DMS 273 (cell line): ENCODE measurements at regions not wholly inside any gene's neighbourhood (a gene's known extent, or its start where the extent isn't known, plus 50 kb on each side); places are given as distances from the start of the nearest gene placed in this dataset.
"Not testable (repeated sequence)": the region's sequence is repeated elsewhere in the genome, so short reads cannot be mapped to it uniquely, and the experiment has no call there.

ENCODE experiments used
- DNase-seq: peaks from one replicate; lab custom pipeline; 2025; ENCODE audit not compliant: unreplicated experiment; lab: John Stamatoyannopoulos, UW

DNA sequence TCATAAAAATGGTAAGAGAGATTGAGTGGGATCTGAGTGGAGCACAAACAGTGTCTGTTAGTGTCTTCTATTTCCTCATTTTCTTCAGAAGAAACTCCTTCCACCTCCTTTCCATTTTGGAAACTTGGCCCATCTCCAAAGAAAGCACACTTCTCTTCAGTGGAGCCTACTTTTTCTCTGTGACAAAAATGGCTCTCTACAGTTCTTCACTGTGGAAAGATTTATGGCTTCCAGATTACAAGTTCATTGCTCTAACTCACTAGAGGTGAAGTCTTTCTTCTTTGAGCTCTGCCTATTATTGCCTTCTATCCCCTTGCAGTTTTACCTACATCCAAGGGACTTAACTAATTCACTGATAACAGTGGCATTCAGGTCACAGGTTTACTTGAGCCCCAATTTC, 325.8 kb downstream of the ANTXR2 start:
- no peak for DNase-seq

DNA sequence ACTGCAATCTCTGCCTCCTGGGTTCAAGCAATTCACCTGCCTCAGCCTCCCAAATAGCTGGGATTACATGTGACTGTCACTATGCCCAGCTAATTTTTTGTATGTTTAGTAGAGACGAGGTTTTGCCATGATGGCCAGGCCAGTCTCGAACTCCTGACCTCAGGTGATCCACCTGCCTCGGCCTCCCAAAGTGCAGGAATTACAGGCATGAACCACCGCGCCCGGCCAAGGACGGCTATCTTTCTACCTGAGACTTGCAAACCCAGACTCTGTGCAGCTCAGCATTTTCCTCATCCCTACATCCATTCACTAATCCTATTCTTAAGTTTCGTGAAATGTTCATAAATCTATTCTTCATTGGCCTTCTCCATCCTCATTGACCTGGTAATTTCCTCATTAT, 330.0 kb downstream of the ANTXR2 start:
- no peak for DNase-seq

DNA sequence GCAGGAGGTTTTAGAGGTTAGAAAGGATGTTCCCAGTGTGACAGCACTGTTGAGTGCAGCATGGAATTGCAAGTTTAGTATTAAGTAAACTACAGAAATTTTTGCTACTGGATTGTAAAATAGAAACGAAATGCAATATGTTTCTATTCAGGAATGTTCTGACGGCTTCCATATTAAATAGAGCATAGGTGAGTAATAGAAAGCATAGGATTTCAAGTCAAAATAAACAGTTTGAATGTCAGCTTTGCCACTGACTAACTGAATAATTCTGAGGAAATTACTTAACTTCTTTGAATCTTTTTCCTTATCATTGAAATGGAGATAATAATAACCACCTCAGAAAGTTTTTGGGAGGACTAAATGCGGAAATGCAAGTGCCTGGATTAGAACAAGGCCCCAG, 331.9 kb upstream of the GK2 start:
- DNase-seq, result no peak

DNA sequence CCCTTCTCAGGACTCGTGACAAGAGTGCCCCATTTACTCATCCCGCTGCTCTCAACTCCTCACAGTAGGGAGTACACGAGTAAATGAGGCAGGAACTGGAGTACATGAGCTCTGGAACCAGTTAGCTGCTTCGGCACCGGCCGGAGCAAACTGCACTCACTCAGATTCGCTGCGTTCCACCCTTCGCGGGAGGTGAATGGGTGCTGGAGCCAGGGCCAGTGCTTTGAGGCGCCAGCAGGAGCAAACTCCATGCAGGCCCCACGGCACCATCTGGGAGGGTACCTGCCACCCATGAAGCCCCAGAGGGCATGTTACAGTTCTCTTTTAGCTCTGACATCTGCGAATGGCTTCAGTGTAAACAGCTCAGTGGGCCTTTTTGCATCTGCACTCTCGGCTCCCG, 315.5 kb upstream of the GK2 start:
- peak; percentile 89 for DNase-seq

DNA sequence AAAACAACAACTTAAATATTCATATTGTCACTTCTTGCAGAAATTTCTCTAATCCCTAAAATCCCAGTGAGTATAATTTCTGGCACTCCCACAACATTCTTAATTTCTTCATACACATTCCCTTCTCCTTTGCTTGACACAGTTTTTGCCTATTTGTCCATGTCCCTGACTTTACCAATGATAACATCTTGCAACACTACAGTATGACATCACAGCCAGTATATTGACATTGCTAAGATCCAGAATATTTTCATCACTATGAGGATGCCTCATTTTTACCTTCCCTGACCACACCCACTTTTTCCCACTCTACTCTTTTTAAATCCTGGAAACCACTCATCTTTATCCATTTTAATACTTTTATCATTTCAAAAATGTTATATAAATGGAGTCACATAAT, 292.3 kb upstream of the GK2 start:
- no peak for DNase-seq

DNA sequence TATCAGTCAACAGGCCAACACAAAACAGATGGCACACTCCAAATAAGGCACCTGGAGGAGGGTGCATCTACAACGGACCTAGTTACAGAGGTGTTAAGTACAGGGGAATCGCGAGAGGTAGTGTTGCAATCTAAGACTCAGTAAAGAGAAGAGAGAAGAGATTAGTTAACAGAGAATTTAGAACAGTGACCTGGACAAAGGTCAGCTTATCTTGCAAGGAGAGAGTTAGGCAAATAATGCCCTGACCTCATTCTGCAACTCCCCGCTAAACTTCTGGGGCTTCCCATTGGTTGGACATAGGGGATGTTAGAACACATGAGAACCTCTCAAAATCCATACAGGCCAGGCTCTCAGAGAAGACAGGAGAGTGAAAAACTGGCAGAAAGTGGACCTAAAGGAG, 289.4 kb upstream of the GK2 start:
- DNase-seq, result no peak

DNA sequence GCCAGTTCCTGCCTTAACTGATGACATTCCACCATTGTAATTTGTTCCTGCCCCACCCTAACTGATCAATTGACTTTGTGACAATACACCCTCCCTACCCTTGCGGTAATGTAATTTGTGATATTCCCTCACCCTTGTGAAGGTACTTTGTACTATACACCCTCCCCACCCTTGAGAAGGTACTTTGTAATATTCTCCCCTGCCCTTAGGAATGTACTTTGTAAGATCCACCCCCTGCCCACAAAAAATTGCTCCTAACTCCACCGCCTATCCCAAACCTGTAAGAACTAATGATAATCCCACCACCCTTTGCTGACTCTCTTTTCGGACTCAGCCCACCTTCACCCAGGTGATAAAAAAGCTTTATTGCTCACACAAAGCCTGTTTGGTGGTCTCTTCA, 288.5 kb upstream of the GK2 start:
- DNase-seq, result not testable (repeated sequence)

DNA sequence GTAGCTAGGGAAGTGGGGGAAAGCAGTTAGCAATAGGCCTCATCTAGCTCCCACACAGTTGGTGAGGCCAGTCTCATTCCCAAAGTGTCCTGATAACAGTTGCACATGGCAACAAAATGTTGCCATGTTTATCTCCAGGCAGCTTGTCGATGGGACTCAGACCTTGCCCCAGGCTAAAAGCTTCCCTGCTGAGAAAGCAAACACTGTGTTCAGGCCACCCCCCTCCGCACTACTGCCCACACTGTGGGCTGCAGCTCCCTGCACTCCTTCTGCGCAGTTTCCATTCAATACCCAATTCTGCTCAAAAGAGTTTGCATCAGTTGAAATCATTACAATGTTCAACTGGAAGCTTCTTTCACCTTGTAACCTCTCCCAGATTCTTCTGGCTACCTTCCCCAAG, 287.8 kb upstream of the GK2 start:
- no peak for DNase-seq

DNA sequence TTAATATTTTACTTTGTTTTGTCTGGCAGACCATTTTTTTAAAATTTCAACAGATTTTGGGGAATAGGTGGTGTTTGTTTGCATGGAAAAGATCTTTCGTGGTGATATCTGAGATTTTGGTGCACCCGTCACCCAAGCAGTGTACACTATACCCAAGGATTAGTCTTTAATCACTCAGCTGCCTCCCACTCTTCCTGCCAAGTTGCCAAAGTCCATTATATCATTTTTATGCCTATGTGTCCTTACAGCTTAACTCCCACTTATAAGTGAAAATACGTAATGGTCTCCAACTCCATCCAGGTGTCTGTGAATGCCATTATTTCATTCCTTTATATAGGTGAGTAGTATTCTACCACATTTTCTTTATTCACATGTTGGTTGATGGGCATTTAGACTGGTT, 281.7 kb upstream of the GK2 start:
- no peak for DNase-seq

DNA sequence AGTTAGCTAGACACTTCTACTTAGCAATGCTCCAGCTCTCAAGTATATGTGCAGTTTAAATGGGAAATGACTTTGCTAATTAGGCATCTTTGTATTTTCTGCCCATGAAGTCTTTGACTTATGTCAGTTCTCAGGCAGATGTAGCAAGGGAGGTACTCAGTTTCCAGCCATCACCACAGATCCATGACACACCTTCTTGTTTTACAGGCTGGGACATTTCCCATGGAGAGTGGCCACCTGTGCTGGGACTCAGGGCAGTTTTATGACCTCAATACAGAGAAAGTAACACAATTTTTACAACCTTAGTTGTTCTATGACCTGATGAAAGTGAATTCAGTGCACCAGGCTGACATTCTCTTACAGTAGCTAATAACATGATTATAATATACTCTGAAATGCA, 280.7 kb upstream of the GK2 start:
- no peak for DNase-seq

DNA sequence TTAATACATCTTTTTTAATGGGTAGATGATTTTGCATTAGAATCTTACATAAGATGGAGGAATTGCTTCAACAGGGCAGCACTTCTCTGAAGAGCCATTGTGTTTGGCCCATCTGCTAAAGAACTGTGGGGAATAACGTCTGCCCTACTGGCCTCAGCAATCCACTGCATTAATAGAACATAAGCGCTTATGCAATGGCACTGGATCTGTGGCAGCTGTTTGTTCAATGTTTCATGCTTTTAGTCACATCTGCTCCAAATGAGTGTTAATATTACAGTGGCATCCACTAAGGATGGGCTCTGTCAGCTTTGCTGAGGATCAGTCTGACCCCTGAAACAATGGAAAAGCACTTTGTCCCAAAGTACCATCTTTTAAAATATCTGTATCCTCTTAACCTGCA, 279.0 kb upstream of the GK2 start:
- peak; percentile 81 for DNase-seq

DNA sequence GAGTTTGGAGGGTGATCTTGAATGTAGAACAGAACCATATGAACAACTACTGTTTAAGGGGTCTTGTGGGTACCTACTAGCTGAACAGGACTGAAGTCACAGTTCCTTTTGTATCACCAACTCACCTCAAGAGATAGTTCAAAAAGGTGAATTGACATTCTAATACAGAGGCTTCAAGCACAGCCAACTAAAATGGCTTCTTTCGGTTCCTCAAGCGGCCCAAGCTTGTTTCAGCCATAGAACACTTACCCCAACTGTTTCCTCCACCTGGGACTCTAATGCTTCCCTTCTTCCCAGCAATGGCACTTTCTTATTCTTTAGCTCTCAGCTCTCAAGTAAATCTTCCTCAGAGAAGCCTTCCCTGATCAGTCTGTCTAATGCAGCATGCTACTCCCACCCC, 277.5 kb upstream of the GK2 start:
- no peak for DNase-seq

DNA sequence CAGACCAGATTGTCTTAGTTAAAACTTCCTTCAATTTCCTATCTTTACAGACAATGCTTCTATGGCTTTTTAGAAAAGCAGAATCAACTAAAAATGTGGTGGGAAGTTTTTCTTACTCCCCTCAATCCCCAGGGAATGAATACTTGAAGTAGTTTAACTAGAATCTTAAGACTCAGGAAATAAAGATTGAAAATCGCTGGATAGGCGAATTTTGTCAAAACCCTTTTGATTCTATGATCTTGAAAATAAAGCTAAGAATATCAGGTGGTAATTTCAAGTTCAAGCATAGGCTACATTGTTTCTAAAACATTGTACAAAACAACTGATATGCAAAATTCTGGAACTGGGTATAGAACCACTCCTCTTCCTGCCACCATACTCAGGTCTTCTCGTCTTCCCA, 276.5 kb upstream of the GK2 start:
- no peak for DNase-seq

DNA sequence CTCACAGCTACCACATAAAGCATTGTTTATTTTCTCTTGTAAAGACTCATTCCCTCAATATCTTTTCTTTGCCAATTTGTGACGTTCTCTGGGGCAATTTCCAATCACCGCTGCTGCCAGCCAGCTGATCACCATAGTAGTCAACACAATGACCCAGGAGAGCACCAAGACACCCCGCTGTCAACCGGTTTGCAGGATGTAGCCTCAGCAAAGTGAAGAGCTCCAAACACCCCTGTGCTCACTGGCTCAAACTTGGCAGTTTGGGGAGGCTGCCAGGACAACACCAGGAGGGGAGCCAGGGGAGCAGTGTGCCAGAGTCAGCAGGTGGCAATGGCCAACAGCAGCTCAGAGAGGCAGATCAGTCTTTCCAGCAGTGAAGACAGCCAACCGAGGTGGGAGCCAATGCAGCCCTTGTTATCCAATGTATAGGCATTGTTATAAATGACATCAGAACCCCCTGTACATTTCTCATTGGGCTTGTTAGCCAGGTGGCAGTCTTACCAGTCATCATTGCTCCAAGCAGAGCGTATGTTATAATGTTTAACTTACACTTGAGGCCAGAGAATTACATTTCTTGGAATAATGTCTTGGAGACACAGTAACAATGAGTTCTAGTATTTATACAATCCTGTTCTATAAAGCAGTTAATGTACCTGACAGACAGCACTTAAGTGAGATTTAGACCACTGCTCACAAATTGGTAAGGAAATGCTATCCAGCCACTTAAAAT, 274.9 kb upstream of the GK2 start:
- peak; percentile 60 for DNase-seq

DNA sequence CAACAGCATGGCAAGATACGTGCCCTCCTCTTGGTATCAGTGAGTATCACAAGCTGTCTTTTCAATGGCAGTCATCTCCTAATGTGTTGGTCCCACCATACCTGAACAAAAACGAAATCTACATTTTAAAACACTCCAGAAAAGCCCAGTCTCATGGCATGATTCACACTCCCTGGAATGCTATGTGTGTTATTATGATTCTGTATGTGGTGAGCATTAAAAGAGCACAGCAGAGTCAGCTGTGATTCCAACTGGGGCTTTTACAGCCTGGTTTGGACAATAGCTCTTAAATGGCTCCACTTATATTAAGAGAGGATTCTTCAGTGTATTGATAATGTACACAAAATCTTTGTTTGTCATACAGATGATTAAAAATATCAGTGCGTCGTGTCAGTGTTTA, 274.1 kb upstream of the GK2 start:
- no peak for DNase-seq

DNA sequence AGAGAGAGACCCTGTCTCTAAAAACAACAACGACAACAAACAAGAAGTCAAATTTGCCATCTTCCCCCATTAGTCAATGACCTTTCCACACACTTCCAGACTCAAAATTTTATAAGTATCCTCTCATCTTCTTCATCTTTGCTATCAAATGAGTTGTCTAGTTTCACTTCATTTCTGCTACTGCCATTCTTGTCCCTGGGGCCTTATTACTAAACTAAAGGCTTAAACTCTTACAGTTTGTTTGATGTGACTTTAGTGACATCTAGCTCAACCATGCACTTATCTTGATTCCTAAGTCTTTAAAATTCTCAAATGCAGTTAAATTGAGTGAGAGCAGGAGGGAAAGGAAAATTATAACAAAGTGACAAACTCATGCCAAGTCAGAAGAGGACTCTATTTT, 271.8 kb upstream of the GK2 start:
- DNase-seq, result peak; percentile 12

DNA sequence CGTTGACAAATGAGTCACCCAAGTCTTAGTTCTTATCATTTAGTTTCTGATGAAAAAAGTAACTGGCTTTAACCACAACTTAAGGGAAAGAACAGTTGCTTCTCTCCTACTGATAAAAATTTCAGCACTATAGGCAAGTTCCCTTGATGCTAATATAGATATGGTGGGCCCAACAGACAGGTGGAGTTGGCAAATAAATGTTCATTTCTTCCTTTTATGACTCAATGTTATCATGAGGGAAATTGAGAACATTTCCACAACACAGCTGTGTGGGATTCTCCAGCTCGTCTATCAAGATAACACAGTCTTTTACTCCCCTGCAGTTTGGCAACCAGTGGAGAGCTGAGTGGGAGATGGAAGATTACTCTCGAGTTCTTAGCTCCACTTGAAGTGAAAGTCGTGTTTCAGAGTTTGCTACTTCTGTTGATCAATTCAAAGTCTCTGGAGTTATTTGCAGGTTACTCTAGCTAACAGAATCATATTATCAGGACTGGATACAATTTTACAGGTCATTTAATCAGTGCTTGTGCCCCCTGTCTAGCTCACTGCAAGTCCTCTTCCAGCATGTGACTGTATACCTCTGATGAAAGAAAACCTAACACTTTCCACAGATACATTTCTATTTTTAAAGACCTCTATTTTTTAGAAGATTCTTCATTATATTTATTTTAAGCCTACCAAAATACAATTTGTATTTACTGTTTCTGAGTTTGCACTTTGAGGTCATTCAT, 270.6 kb upstream of the GK2 start:
- DNase-seq, result peak; percentile 9

DNA sequence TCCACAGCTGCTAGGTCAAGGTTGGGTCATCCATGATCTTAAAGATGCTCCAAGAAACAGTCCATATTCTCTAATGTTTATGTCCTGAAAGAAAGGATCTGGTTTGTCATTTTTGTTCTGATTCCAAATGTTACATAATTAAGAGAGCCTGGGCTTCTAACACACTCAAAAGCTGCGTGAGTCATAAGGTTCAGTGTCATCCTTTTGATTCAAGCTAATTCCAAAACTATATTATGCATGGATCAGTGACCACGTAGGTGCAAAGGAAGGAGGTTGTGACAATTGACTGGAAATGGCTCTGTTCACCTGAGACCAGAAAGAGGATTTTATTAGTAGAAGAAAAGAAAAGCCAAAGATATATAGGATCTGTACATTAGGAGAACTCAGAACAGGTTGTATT, 268.7 kb upstream of the GK2 start:
- DNase-seq, result no peak

DNA sequence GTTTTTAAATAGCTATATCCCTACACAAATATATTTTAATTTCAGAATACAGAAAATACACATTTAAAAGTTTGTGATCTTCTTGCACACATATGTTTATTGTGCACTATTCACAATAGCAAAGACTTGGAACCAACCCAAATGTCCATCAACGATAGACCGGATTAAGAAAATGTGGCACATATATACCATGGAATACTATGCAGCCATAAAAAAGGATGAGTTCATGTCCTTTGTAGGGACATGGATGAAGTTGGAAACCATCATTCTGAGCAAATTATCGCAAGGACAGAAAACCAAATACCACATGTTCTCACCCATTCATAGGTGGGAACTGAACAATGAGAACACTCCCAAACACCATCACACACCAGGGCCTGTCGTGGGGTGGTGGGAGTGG, 266.9 kb upstream of the GK2 start:
- not testable (repeated sequence) for DNase-seq

DNA sequence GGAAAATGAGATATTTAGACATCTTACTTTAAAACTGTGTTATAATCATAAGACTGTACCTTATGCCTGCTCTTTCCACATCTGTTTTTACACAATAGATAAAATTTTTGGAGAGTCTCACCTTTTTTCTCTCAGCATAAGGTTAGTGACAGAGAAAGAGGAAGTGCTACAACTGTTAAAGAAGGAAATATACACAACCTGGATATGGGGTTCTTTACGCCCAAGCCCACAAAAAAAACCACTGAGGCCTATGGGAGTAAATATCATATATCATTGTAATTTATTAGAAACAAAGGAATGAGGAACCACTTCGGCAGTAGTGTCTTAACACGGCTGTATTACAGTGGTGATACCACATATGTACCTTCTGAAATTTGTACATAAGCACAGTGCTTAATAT, 265.9 kb upstream of the GK2 start:
- no peak for DNase-seq

DNA sequence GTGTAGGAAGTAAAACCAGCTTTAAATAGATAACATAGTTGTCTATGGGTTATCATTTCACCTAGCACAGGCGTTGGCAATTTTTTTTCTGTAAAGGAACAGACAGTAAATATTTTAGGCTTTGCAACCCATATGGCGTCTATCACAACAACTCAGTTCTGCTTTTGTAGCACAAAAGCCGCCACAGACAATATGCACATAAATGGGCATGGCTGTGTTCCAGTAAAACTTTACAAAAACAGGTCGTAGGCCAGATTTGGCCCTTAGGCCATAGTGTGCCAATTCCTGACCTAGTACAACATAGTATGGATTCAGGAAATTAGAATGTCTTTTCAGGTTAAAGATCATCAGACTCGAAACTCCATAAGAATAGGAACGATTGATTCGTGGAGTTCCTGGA, 265.3 kb upstream of the GK2 start:
- DNase-seq, result peak; percentile 20

DNA sequence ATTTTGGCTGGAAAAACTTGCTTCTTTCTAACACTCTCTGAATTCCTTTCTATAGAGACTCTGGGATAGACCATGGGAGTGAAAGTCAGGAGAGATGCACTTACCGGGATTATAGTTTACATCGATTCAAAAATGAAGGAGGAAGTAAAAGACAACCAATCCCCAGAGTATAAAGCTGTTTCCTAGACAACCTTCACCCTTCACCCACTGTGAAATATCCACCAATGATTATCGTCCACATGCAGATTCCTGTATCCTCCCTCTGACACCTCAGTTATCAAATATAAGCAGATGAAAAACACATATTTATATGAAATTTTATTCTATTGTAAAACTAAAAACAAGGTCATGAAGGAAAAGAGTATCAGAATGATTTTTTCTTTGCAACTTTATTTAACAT, 258.8 kb upstream of the GK2 start:
- DNase-seq, result no peak

DNA sequence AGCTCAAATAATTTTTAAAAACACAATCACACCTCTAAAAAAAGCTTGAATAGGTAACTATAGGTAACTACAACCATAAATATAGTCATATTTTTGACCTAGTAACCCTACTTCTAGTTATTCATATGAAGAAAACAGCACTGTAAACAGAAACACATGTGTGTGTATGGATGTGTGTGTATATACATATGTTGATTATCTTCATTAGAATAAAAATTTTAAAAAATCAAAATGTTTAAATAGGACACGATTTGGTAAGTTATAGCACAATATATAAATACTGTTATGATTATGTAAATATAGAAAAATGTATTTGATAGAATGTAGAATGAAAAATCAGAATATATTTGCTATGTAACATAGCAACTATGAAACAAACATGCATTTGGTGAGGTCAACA, 258.1 kb upstream of the GK2 start:
- DNase-seq, result no peak
